HG02840 (cell line): ENCODE measurements at regions not wholly inside any gene's neighbourhood (a gene's known extent, or its start where the extent isn't known, plus 50 kb on each side); places are given as distances from the start of the nearest gene placed in this dataset.
"Not testable (repeated sequence)": the region's sequence is repeated elsewhere in the genome, so short reads cannot be mapped to it uniquely, and the experiment has no call there.

Experiments used
- ATAC-seq: cut with Tn5 transposase; IDR thresholded peaks from one replicate; pipeline ENCODE4 v1.9.1; 2021; ENCODE audit warnings: mild to moderate bottlenecking, moderate library complexity, moderate number of reproducible peaks; ENCODE audit not compliant: unreplicated experiment, low FRiP score

DNA sequence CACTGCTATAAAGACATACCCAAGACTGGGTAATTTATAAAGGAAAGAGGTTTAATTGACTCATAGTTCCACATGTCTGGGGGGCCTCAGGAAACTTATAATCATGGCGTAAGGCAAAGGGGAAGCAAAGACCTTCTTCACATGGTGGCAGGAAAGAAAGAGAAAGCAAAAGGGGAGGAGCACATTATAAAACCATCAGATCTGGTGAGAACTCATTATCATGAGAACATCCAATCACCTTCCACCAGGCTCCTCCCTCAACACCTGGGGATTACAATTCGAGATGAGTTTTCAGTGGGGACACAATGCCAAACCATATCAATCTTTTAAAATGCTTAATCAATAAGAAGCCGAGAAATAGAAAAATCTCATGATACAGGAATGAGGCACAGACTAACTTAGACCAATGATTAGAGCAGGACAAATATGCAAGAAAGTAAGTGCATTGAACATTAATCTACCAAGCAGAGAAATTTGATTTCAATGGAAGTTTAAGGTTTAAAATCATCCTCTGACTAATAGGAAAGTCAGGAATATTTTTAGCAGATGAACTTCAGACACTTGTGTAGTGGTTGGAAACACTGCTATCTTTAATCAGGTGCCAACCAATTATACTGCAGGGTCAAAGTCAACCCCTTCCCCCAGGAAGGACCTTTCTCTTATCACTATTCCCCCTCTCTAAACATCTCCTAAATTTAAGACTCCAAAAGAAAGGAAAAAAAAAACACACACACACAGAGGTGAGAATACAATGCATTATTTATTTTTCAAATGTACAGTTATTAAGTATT is 259.2 kb downstream of the IRS1 start:
- no peak for ATAC-seq

DNA sequence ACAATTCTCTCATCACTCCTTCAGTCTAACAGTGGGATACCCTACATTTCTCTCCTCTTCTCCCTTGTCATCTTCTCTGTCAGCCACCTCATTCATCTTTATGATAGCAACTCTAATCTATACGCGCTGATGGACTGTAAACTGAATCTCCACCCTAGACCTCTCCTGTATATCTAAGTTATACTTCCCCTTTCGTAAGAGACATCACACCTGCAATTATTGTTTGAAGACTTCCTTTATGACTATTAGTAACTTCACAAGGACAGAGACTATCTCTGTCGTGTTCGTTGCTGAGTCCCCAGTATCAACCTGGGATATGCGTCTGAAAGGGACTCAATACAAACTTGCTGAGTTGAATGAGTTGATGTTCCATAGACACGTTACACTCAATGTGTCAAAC is 263.2 kb downstream of the IRS1 start:
- no peak for ATAC-seq

DNA sequence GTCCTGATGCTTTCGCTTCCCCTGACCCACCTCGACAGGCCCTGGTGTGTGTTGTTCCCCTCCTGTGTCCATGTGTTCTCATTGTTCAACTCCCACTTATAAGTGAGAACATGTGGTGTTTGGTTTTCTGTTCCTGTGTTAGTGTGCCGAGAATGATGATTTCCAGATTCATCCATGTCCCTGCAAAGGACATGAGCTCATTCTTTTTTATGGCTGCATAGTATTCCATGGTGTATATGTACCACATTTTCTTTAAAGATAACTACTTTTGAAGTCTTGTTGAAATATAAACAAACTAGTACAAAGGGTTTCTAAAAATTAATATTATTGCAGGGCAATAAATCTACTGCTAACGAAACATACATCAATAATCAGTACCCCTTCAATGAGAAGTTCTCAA is 266.6 kb downstream of the IRS1 start:
- ATAC-seq, result not testable (repeated sequence)

DNA sequence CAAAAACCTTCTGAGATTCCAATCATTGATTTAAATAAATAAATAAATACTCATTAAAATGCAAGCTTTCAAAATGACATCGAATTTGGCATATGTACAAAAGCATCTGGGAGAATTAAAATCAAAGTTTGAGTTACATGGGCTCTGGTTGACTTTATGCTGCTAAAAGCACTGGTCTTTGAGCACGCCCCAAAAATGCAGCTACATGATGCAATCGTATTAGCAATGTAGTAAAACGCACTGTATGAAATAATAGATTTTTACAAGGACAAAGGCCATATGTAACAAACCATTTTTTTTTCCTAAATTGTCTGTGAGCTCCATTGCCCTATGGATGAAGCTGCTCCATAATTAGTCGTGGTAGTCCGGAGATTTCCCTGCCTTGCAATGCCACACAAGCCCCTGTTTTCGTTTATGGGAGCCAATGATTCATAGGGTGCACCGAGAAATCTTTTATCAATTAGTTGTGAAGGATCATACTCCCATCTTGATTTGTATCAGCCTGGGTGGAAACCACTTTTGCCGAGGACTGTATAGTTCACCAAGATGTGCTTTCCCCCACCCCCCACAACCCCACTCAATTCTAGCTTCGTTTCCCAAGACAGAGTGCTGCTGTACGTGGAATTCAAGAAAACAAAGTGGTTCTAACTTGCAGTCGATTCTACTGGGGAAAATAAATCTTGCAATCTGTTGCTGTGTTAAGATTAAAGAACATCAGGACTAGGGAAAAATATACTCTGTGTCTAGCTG is 268.4 kb downstream of the IRS1 start:
- no peak for ATAC-seq

DNA sequence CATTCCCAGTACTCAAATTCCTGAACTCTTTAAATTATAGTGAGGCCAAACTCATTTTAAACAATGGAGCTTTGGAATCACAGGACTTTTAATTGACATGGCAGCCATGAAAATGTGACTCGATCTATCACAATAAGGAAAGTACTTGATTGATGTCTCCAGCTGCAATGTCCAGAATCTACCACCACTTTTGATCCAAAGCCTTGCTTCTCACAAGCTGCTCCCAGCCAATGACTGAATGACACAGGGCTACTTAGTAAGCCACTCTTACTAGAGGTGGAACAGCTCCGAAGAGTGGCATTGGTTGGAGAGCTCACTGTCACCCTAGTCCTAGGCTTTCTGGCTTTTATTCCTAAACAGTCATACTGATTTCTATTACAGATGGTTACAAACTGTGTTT is 270.1 kb downstream of the IRS1 start:
- no peak for ATAC-seq

DNA sequence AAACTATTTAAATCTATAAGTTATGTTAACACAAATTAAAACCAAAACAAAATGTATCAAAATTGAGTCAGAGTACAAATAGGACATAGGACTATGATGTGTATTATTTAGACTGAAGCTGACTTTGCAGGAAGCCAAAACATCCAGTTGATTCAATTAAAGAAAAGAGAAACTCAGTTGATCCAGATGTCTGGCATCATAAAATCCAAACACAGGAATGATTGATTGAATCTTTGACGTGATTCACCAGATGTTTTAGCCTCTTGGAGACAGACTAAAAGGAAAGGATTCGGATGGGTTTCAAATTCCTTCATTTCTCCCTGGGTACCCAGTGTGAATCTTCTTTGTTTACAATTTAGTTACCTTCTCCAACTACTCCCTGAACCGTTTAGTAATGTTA is 272.9 kb downstream of the IRS1 start:
- ATAC-seq, result no peak

DNA sequence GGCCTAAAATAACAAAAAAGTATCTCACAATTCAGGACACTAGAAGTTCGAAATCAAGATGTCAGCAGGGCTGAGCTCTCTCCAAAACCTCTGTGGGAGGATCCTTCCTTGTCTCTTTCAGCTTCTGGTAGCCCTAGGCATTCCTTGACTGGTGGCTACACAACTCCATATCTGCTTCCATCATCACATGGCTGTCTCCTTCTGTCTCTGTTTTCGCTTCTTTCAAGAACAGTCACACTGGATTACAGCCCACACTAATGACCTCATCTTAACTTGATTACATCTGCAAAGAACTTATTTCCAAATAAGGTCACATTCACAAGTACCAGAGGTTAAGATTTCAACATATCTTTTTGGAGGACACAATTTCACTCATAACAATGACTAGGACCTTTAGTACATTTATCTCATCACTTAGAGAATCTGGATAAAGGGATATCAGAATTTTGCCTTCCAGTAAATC is 275.2 kb downstream of the IRS1 start:
- ATAC-seq, result no peak

DNA sequence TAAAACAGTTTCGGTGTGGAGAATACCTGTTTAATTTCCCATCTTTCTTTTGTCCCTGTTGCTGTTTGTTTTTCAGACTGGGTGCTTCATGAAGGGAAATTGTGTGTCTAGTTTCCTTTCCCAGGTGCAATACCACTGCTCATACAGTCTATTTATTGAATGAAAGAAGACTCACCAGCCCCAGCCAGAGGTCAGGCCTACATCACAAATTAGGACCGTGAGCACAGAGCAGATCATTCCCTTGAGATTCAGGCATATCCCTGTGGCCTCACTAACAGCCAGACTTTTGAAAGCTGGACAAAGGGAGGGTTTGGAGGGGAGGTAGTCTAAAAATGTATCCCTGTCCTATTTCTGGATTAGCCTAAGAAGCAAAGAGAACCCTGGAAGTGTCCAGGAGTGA is 278.9 kb downstream of the IRS1 start:
- ATAC-seq, result no peak

DNA sequence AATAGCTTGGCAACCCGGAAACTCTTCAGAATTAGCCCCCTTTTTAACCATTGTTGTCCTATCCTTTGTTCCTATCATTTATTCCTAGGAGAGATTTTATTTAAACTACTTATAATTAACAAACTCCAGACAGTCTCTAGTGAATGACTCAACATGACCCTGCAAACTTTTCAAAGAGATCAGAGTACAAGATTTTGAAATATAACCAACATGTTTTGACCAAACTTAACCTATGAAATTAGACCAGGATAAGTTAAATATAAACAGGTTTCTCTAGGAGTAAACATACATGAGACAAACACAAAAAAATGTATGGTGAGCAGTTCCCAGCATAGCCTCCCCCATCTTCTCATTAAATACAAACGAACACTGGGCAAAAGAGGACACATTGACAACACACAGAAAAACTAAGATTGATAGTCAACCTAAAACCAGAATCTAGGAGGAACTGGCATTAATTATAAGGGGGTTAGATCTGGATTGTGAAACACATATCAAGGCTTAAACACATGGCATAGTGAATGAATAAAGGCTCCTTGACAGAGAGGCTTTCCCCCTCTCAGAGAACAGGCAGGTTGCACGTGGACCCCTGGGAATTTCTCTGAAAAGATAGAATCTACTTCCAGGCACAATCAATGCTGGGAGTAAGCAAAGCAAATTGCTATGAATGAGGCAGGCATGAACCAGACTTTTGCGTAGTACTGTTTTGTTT is 284.1 kb downstream of the IRS1 start:
- no peak for ATAC-seq

DNA sequence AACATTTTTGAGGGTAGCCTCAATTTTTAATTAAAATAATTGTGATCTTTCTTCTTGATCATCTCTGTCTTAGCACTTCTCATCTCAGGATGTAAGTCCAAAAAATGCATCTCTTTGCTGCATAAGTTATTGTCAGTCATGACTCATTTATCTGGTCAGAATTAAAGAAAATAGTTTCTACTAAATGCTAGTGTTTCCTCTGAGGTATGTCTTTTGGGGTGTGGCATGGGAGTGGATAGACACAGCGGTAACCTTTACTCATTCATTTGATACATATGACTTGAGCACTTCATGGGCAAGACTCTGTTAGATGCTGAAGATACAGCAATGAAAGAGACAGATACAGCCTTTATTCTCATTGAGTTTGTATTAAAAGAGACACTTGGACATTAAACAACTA is 284.7 kb downstream of the IRS1 start:
- no peak for ATAC-seq

DNA sequence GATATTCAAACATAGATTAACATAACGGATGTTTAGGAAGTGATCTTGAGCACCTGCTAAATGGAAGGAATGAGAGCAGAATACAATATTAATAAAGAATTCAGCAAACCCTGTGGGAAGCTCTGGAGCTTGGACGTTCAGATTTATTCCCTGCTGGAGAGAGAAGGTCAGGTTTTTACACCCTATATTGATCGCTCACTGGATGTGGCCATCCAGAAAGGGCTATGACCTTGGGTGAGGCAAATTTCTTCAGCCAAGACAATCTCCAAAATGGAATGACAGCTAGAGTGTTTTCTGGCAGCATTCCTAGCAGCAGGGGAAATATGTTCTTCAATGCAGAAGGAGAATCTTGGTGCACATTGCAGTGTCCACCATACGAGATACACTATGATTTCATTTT is 288.3 kb downstream of the IRS1 start:
- ATAC-seq, result no peak

DNA sequence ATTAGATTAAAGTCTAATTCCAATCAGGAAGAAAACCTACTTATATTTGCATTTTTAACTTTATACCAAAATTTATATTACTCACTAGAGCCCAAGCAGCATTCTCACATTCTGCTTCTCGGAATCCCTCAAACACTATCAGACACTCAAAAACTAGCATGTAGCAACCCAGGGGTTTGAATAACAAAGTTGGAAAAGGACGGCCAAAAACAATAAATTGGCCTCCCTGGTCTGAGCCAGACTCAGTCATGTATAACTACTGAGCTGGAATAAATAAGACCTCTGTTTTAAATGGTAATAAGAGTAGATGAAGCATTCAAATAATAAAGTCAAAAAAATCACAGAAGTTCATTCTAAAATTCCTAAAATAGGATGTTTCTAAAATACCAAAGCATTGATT is 290.9 kb downstream of the IRS1 start:
- ATAC-seq, result no peak

DNA sequence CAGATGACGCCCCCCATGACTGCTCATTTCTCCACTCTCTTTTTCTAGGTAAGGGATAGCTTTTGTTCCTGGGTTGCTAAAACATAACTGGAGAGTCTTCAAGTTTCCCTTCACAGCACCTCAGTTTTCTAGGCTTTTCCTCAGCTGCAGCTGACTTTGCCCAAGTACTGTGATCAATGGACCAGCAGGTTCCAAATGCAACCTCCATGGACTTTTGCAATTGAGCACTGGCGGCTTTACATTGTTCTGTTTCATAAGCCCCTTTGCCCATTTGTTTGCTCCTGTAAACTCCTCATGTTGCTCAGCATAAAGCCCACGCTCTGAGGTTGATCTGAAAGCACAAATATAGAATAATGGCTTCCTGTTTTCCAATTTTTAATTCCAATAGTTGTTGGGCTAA is 291.6 kb downstream of the IRS1 start:
- ATAC-seq, result no peak

DNA sequence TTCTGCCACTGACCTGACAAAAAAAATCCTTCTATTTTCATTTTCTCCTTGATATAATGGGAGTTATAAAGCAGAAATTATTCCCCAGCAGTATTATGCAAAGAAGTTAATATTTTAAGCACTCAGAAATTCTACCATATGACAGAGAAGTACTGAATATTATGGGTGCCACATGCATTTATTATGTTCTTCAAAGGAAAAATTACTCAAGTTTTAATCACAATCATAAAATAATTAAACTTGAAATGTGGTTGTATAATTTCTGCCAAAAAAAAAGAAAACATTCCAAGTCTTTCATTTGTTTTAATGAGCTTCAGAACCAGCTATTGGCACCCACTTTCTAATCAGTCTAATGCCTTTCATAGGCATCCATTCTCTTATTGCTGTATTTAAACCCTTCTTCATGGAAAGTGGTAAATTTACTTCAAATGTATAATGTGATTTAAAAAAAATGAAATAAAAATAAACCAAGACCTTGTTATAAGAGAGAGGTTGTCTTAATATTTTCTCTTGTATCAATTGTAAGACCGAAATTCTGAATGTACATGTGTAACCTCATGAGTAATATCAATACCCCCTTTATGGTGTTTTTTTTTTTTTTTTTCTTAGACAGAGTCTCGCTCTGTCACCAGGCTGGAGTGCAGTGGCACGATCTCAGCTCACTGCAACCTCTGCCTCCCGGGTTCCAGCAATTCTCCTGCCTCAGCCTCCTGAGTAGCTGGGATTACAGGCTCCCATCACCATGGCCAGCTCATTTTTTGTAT is 302.3 kb downstream of the IRS1 start:
- ATAC-seq, result no peak

DNA sequence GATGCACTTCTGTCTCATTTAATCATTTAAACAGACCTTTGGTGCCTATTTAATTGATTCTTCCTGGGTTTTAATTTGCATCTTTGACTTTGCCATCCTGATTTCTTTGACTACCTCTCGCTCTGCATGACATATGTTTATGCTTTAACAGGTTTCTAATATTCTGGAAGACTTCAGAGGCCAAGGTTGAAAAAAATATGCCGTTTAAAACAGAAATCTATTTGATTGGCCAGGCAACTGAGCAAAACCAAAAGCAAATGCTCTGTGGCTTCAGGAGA is 303.4 kb downstream of the IRS1 start:
- ATAC-seq, result no peak

DNA sequence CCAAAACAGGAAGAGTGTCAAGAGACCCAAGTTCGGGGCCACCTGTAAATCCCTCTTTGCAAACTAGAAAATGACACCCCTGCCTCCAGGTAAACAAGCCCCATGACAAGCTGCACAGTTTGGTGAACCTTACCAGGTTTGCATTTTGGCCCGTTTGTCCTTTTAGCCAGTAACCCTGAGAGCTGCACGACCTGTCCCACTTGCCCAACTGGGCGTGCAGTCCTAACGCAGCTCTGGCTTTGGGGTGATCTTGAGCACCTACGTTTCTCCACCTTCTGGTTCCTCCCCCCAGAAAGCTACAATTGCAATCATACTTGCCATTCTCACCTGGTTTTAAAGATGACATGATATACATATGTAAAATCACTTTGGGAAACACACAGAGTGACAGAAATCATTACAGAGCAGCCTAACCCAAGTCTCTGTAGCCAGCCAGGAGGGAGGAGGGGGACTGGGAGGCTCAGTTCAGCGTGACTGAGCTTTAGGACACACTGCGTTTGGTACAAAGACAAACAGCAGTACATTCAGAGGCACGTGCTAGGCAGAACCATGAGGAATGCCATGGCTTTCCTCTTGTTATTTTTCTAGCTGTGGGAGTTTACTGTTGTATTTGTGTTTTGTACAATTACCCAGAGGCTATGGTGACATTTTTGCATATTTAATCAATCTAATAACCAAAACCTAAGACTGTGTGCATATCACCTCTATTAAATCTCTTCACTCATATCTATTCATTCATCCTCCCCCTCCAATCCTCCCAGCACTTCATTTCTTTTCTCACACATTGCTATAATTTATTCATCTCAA is 304.0 kb downstream of the IRS1 start:
- ATAC-seq, result no peak

DNA sequence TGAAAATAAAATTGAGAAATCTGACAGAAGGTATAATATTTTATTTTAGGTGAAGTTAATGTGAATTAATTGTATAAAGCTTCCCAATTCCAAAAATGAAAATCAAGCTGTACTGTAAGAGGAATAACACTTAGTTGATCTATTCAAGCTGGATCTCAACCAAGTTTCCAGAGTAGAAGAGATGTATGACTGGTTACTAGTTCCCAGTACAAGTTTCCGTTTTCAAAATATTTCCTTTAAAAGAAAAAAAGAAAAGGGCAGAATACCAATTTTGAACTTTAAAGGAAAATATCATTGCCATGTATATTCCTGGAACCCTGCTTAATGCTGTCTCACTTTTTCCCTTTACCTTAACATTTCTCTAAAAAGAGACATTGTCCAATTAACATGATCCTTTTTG is 308.5 kb downstream of the IRS1 start:
- ATAC-seq, result no peak

DNA sequence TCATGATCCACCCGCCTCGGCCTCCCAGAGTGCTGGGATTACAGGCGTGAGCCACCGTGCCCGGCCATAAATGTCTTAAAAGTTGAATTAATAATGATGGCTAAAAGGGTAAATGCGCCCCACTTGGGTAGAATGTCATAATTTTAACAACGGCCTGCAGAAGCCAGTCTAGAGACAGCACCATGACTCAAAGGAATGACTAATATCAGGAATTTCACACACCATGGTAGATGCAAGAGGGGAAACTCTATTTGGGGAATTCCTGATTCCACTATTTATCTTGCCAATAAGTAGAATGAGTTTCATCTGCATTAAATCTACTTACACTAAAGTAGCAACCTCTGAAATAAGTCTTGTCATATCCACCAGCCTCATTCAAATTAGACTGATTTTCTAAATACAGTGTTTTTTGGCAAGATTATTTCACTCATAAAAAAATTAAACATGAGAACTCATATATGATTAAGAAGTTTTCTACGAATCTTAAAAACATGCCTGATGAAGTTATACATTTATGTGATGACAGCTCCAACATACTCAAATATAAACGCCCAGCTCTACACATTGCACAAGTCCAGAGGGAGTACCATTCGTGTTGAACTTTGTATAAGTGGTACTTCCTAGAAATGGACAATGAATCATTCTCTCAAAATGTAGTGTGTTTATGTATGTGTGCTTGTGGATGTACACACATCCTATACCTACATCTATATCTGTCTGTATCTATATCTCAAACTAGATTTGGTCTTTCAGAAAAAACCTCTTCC is 309.7 kb downstream of the IRS1 start:
- ATAC-seq, result no peak

DNA sequence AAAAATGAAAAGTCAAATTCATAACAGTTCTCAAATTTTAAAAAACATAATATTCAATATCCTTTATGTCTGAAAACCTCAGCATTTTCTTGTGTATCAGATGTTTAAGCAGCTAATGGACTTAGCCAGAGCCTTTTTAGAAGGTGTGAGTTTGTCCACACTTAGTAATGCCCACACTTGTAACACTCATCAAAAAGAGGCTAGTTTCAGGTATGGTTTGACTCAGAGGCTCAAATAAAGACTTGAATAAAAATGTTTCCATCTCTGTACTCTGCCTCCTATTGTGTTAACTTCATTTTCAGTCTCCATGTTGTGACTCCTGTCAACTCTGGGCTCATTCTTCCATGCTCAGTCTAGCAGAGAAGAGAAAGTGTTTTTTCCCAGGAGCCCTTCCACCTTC is 311.6 kb downstream of the IRS1 start:
- no peak for ATAC-seq
